Cardiac fibroblast (primary cell): ENCODE measurements at regions not wholly inside any gene's neighbourhood (a gene's known extent, or its start where the extent isn't known, plus 50 kb on each side); places are given as distances from the start of the nearest gene placed in this dataset.

Experiments
- DNase-seq, 2 donors: peaks; one replicate each; pipeline versions ENCODE4 v3.0.0 to v3.0.0-alpha.2; 2010; ENCODE audit warnings: low read depth in 2 of 2
- H3K4me3 ChIP-seq, 2 donors: replicated peaks in 1 of 2; 1 replicate in 1 of 2; 2 replicates in 1 of 2; pipeline ENCODE4 v1.5.1; 2011; ENCODE audit warnings: low read depth in 2 of 2, low read length in 2 of 2, mild to moderate bottlenecking in 2 of 2, moderate library complexity in 1 of 2
- TF ChIP-seq, protein P1 (sequence below): IDR thresholded peaks from one replicate; pipeline ENCODE4 v1.5.1; 2011; ENCODE audit warnings: low read depth, mild to moderate bottlenecking, low read length, inconsistent platforms

DNA sequence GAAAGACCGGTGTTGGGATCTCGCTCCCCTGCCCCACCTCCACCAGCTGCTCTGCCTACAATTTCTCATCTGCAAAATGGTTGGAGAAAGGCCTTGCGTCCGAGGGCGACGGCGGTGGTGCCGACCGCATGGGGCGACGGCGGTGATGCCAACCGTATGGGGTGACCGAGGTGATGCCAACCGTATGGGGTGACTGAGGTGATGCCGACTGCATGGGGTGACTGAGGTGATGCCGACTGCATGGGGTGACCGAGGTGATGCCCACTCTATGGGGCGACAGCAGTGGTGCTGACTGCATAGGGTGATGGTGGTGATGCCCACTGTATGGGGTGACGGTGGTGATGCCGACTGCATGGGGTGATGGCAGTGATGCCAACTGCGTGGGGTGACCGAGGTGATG lies 171.0 kb downstream of the OLFM1 start:
- DNase-seq: no peak
- TF ChIP-seq, protein P1, sequence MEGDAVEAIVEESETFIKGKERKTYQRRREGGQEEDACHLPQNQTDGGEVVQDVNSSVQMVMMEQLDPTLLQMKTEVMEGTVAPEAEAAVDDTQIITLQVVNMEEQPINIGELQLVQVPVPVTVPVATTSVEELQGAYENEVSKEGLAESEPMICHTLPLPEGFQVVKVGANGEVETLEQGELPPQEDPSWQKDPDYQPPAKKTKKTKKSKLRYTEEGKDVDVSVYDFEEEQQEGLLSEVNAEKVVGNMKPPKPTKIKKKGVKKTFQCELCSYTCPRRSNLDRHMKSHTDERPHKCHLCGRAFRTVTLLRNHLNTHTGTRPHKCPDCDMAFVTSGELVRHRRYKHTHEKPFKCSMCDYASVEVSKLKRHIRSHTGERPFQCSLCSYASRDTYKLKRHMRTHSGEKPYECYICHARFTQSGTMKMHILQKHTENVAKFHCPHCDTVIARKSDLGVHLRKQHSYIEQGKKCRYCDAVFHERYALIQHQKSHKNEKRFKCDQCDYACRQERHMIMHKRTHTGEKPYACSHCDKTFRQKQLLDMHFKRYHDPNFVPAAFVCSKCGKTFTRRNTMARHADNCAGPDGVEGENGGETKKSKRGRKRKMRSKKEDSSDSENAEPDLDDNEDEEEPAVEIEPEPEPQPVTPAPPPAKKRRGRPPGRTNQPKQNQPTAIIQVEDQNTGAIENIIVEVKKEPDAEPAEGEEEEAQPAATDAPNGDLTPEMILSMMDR: no peak
- H3K4me3 ChIP-seq: no peak overlapping the region

DNA sequence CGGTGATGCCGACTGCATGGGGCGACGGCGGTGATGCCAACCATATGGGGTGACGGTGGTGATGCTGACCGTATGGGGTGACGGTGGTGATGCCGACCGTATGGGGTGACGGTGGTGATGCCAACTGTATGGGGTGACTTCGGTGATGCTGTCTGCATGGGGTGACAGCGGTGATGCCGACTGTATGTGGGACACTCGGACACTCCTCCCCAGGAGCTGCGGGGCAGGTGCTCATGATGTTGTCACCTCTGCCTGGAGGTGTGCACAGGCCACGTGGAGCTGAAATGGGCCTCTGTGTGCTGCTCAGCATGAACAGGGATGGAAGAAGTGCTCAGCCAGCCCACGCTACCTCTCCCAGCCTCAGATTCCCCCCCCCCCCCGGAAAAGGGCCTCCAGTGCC lies 171.8 kb downstream of the OLFM1 start:
- TF ChIP-seq, protein P1: no peak
- H3K4me3 ChIP-seq: no peak overlapping the region
- DNase-seq: no peak

DNA sequence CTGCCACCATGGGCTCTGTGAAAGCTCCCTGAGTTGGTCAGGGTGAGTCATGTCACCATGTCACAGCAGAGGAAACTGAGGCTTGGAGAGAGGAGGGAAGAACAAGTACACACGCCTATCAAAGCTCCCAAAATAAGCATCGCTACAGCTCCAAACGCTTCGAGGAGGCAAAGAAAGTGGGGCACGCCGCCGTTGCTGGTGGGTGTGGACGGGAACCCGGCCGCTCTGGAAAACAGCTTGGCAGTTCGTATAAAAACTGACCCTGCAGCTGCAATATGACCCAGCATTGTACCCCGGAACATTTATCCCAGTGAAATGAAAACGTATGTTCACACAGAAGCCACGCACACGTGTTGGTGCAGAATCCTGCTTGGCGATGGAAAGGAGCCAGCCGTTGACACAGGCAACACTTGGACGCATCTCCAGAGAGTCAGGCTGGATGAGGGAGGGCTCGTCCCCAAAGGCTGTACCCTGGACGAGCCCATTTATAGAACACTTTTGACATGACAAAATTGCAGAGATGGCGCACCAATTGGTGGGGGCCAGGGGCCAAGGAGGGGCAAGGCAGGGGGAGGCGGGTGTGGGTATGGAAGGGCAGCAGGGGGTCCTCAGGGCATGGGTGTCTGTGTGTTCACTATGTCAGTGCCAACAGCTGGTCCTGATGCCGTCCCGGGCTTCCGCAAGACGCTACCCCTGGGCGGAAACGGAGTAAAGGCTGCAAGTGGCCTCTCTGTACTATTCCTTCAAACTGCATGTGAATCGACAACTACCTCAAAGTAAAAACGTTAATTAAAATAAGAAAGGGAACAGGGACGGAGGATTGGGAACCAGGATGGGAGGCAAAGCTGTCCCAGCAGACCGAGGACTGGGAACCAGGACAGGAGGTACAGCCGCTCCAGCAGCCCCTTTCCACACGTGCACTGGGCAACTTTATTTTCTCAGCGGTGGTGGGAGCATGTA lies 173.0 kb downstream of the OLFM1 start:
- DNase-seq: no peak
- TF ChIP-seq, protein P1: no peak
- H3K4me3 ChIP-seq: no peak overlapping the region

DNA sequence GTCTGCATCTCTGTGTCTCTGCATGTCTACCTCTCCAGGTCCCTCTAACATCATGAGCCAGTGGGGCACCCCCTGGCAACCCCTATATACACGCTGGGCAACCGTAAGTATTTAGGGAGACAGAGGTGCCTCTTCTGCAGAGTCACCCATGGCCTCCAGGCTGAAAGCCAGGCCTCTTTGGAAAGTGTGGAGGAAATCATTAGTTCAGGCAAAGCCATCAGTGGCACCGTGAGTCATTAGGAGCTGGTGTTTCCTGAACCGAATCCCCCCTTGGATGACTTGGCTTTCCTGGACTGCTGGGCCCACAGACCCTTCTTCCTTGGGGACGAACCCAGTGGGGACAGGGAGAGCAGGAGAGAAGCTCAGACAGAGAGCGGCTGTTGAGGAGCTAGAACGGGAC lies 174.8 kb downstream of the OLFM1 start:
- DNase-seq: no peak
- TF ChIP-seq, protein P1: no peak
- no peak overlapping the region for H3K4me3 ChIP-seq

DNA sequence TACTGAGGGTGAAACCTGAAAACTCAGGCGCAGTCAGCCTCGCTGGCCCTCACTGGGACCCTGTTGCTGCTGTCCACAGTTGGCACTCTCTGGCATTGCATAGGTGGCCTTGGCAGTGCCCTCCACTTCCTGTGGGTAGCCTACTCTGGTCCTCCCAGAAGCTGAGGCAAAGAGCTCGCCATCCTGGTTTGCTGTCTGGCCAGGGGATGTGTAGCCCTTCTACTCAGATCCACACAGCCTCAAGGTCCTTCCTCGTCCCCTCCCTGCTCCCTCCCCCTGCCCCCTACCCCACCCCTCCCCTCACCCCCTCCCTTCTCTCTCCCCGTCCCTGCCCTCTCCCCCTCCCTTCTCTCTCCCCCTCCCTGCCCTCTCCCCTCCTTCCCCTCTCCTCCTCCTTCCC lies 176.0 kb downstream of the OLFM1 start:
- DNase-seq: no peak
- H3K4me3 ChIP-seq: no peak overlapping the region
- TF ChIP-seq, protein P1: no peak

DNA sequence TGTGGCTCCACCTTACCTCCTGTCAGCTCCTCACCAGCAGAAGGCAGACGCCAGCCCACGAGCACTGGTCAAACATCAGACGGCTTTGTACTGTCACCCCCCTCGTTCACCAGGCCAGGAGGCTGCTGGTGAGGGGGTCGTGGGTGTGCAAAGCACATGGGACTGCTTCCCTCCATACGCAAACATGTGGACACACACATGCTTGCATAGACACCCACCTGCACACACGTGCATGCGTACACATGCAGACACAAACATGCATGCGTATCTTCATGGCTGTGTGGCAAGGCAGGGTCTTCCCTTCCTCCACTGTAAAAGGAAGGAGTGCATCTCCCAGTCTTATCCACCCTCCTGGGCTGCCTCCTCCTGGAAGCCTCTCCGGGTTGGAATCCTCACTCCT lies 178.5 kb downstream of the OLFM1 start:
- H3K4me3 ChIP-seq: no peak overlapping the region
- TF ChIP-seq, protein P1: no peak
- no peak for DNase-seq
